ENCODE measurements at regions not wholly inside any gene's neighbourhood (a gene's known extent, or its start where the extent isn't known, plus 50 kb on each side); places are given as distances from the start of the nearest gene placed in this dataset.
A peak's percentile ranks its signal among the peaks of the same experiment; 100 is the strongest.
"Not testable (repeated sequence)": the region's sequence is repeated elsewhere in the genome, so short reads cannot be mapped to it uniquely, and the experiment has no call there.

- Histone ChIP-seq H3K79me2 (ENCODE audit: insufficient read depth, low read depth) (no peaks in the 10 kb centered on the region), H3K36me3 (ENCODE audit: insufficient read depth) (no peaks in the 10 kb centered on the region), H3K4me1 (ENCODE audit: low read depth, poor library complexity, severe bottlenecking) (no peaks in the 10 kb centered on the region), H4K20me1 (ENCODE audit: insufficient read depth) (no peaks in the 10 kb centered on the region), H3K9ac (no peak overlapping the region), H3K4me2 (no peak overlapping the region), H3K4me3 (IDR thresholded peaks at IDR 0.05; ENCODE audit: insufficient read depth, low read depth, low read length) (no peak overlapping the region), H3K27ac (no peak overlapping the region), H3K27me3 (ENCODE audit: insufficient read depth, low read depth) (no peaks in the 10 kb centered on the region), H2AFZ (ENCODE audit: low read depth) (no peak overlapping the region)
- TF ChIP-seq, protein P1, sequence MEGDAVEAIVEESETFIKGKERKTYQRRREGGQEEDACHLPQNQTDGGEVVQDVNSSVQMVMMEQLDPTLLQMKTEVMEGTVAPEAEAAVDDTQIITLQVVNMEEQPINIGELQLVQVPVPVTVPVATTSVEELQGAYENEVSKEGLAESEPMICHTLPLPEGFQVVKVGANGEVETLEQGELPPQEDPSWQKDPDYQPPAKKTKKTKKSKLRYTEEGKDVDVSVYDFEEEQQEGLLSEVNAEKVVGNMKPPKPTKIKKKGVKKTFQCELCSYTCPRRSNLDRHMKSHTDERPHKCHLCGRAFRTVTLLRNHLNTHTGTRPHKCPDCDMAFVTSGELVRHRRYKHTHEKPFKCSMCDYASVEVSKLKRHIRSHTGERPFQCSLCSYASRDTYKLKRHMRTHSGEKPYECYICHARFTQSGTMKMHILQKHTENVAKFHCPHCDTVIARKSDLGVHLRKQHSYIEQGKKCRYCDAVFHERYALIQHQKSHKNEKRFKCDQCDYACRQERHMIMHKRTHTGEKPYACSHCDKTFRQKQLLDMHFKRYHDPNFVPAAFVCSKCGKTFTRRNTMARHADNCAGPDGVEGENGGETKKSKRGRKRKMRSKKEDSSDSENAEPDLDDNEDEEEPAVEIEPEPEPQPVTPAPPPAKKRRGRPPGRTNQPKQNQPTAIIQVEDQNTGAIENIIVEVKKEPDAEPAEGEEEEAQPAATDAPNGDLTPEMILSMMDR (conservative IDR thresholded peaks at IDR 0.05; ENCODE audit: low read depth, low read length) = no peak
Observed at GRCh38 chr6:68169922-68170321, 465.2 kb upstream of the ADGRB3 start.

GRCh38 chr6:68167604-68168003, 467.5 kb upstream of the ADGRB3 start:
- Histone ChIP-seq H3K4me3 (IDR thresholded peaks at IDR 0.05; ENCODE audit: insufficient read depth, low read depth, low read length) (no peak overlapping the region), H3K4me1 (ENCODE audit: low read depth, poor library complexity, severe bottlenecking) (no peaks in the 10 kb centered on the region), H3K27ac (no peak overlapping the region), H3K4me2 (no peak overlapping the region), H3K9ac (no peak overlapping the region), H3K27me3 (ENCODE audit: insufficient read depth, low read depth) (no peaks in the 10 kb centered on the region), H4K20me1 (ENCODE audit: insufficient read depth) (no peaks in the 10 kb centered on the region), H3K79me2 (ENCODE audit: insufficient read depth, low read depth) (no peaks in the 10 kb centered on the region), H2AFZ (ENCODE audit: low read depth) (no peak overlapping the region), H3K36me3 (ENCODE audit: insufficient read depth) (no peaks in the 10 kb centered on the region)
- TF ChIP-seq, protein P1 (conservative IDR thresholded peaks at IDR 0.05; ENCODE audit: low read depth, low read length) = no peak

DNA sequence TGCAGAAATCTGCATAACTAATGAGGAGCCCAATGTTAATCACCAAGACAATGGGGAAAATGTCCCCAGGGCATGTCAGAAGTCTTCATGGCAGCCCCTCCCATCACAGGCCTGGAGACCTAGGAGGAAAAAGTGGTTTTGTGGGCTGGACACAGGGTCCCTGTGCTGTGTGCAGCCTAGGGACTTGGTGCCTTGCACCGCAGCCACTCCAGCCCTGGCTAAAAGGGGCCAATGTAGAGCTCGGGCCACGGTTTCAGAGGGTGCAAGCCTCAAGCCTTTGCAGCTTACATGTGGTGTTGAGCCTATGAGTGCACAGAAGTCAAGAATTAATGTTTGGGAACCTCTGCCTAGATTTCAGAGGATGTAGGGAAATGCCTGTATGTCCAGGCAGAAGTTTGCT, 474.3 kb upstream of the ADGRB3 start:
- H3K4me1 ChIP-seq (ENCODE audit: low read depth, poor library complexity, severe bottlenecking) = peaks cover 42% of the 10 kb centered on the region
- H3K4me2 ChIP-seq; H3K4me3 ChIP-seq (IDR thresholded peaks at IDR 0.05; ENCODE audit: insufficient read depth, low read depth, low read length): not testable (repeated sequence)

DNA sequence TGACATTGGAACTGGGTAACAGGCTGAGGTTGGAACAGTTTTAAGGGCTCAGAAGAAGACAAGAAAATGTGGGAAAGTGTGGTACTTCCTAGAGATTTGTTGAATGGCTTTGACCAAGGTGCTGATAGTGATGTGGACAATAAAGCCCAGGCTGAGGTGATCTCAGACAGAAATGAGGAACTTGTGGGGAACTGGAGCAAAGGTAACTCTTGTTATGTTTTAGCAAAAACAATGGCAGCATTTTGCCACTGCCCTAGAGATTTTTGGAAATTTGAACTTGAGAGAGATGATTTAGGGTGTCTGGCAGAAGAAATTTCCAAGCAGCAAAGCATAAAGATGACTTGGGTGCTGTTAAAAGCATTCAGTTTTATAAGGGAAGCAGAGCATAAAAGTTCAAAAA, 474.7 kb upstream of the ADGRB3 start:
- Histone ChIP-seq H3K27me3 (ENCODE audit: insufficient read depth, low read depth) (no peaks in the 10 kb centered on the region), H3K4me3 (IDR thresholded peaks at IDR 0.05; ENCODE audit: insufficient read depth, low read depth, low read length) (no peak overlapping the region), H3K4me1 (ENCODE audit: low read depth, poor library complexity, severe bottlenecking) (peaks cover 47% of the 10 kb centered on the region), H3K36me3 (ENCODE audit: insufficient read depth) (no peaks in the 10 kb centered on the region), H2AFZ (ENCODE audit: low read depth) (no peak overlapping the region), H3K27ac (no peak overlapping the region), H3K79me2 (ENCODE audit: insufficient read depth, low read depth) (no peaks in the 10 kb centered on the region), H4K20me1 (ENCODE audit: insufficient read depth) (no peaks in the 10 kb centered on the region), H3K4me2 (no peak overlapping the region), H3K9ac (no peak overlapping the region)
- TF ChIP-seq, protein P1 (conservative IDR thresholded peaks at IDR 0.05; ENCODE audit: low read depth, low read length) = no peak

More for the DNA sequence above, 474.3 kb upstream of the ADGRB3 start:
- not testable (repeated sequence) for H4K20me1 ChIP-seq (ENCODE audit: insufficient read depth); H3K9ac ChIP-seq; H2AFZ ChIP-seq (ENCODE audit: low read depth); H3K27me3 ChIP-seq (ENCODE audit: insufficient read depth, low read depth); H3K36me3 ChIP-seq (ENCODE audit: insufficient read depth); H3K79me2 ChIP-seq (ENCODE audit: insufficient read depth, low read depth); H3K27ac ChIP-seq

GRCh38 chr6:68159433-68159832, 475.6 kb upstream of the ADGRB3 start:
- Histone ChIP-seq H4K20me1 (ENCODE audit: insufficient read depth) (no peaks in the 10 kb centered on the region), H3K4me2 (peak overlapping the region; percentile 39), H3K36me3 (ENCODE audit: insufficient read depth) (no peaks in the 10 kb centered on the region), H2AFZ (ENCODE audit: low read depth) (no peak overlapping the region), H3K9ac (no peak overlapping the region), H3K27me3 (ENCODE audit: insufficient read depth, low read depth) (no peaks in the 10 kb centered on the region), H3K79me2 (ENCODE audit: insufficient read depth, low read depth) (no peaks in the 10 kb centered on the region), H3K27ac (no peak overlapping the region), H3K4me3 (IDR thresholded peaks at IDR 0.05; ENCODE audit: insufficient read depth, low read depth, low read length) (no peak overlapping the region), H3K4me1 (ENCODE audit: low read depth, poor library complexity, severe bottlenecking) (peaks cover 50% of the 10 kb centered on the region)
- TF ChIP-seq, protein P1 (conservative IDR thresholded peaks at IDR 0.05; ENCODE audit: low read depth, low read length) = no peak
